Gastrocnemius medialis (tissue), 4 donors: ENCODE measurements at regions not wholly inside any gene's neighbourhood (a gene's known extent, or its start where the extent isn't known, plus 50 kb on each side); places are given as distances from the start of the nearest gene placed in this dataset.

Experiments
- POLR2A ChIP-seq, 2 donors: fragments of 450-650 bp; IDR thresholded peaks; one replicate each; pipeline ENCODE4 v1.6.1; 2017; ENCODE audit warnings: antibody characterized with exemption in 2 of 2, mild to moderate bottlenecking in 2 of 2, moderate library complexity in 2 of 2
- TF ChIP-seq, protein P1 (sequence below), 5 experiments: fragments of 450-650 bp in 3 of 5; fragments of 200-600 bp in 2 of 5; sonication (generic) in 2 of 5; IDR thresholded peaks in 4 of 5; conservative IDR thresholded peaks in 1 of 5; 1 replicate in 4 of 5; 2 replicates in 1 of 5; pipeline ENCODE4 v1.5.1; 2016 to 2019; ENCODE audit warnings: antibody characterized with exemption in 5 of 5, mild to moderate bottlenecking in 3 of 5, moderate library complexity in 3 of 5

- TF ChIP-seq, protein P1, sequence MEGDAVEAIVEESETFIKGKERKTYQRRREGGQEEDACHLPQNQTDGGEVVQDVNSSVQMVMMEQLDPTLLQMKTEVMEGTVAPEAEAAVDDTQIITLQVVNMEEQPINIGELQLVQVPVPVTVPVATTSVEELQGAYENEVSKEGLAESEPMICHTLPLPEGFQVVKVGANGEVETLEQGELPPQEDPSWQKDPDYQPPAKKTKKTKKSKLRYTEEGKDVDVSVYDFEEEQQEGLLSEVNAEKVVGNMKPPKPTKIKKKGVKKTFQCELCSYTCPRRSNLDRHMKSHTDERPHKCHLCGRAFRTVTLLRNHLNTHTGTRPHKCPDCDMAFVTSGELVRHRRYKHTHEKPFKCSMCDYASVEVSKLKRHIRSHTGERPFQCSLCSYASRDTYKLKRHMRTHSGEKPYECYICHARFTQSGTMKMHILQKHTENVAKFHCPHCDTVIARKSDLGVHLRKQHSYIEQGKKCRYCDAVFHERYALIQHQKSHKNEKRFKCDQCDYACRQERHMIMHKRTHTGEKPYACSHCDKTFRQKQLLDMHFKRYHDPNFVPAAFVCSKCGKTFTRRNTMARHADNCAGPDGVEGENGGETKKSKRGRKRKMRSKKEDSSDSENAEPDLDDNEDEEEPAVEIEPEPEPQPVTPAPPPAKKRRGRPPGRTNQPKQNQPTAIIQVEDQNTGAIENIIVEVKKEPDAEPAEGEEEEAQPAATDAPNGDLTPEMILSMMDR (IDR thresholded peaks at IDR 0.05 in 4 of 5, conservative IDR thresholded peaks at IDR 0.05 in 1 of 5), result no peak
- TF ChIP-seq POLR2A (IDR thresholded peaks at IDR 0.05), result no peak
Measured at GRCh38 chr5:130502702-130503101, 598.4 kb downstream of the CHSY3 start.
